ENCODE measurements at regions not wholly inside any gene's neighbourhood (a gene's known extent, or its start where the extent isn't known, plus 50 kb on each side); places are given as distances from the start of the nearest gene placed in this dataset.

- H3K4me3 ChIP-seq (ENCODE audit: control insufficient read depth, low read depth, low read length) = no peak overlapping the region
- no peak for DNase-seq (ENCODE audit: low read depth)
- TF ChIP-seq CTCF (IDR thresholded peaks at IDR 0.05; ENCODE audit: control insufficient read depth, insufficient read depth, low read depth, low read length, missing control alignments) = no peak
Measured at GRCh38 chr3:154981201-154981600, 98.9 kb upstream of the MME start.

GRCh38 chr3:154979331-154979730 is 100.8 kb upstream of the MME start:
- no peak overlapping the region for H3K4me3 ChIP-seq (ENCODE audit: control insufficient read depth, low read depth, low read length)
- TF ChIP-seq CTCF (IDR thresholded peaks at IDR 0.05; ENCODE audit: control insufficient read depth, insufficient read depth, low read depth, low read length, missing control alignments) = no peak
- DNase-seq (ENCODE audit: low read depth) = no peak

- TF ChIP-seq CTCF (IDR thresholded peaks at IDR 0.05; ENCODE audit: control insufficient read depth, insufficient read depth, low read depth, low read length, missing control alignments) = no peak
- no peak overlapping the region for H3K4me3 ChIP-seq (ENCODE audit: control insufficient read depth, low read depth, low read length)
- no peak for DNase-seq (ENCODE audit: low read depth)
Measured at GRCh38 chr3:154977666-154978065, 102.5 kb upstream of the MME start.

GRCh38 chr3:154976072-154976983 is 103.8 kb upstream of the MME start:
- TF ChIP-seq CTCF (IDR thresholded peaks at IDR 0.05; ENCODE audit: control insufficient read depth, insufficient read depth, low read depth, low read length, missing control alignments) = no peak
- no peak for DNase-seq (ENCODE audit: low read depth)
- H3K4me3 ChIP-seq (ENCODE audit: control insufficient read depth, low read depth, low read length) = no peak overlapping the region

- no peak for TF ChIP-seq CTCF (IDR thresholded peaks at IDR 0.05; ENCODE audit: control insufficient read depth, insufficient read depth, low read depth, low read length, missing control alignments)
- no peak for DNase-seq (ENCODE audit: low read depth)
- no peak overlapping the region for H3K4me3 ChIP-seq (ENCODE audit: control insufficient read depth, low read depth, low read length)
Measured at GRCh38 chr3:154973851-154974250, 106.3 kb upstream of the MME start.

- no peak overlapping the region for H3K4me3 ChIP-seq (ENCODE audit: control insufficient read depth, low read depth, low read length)
- DNase-seq (ENCODE audit: low read depth) = peak; percentile 66
- no peak for TF ChIP-seq CTCF (IDR thresholded peaks at IDR 0.05; ENCODE audit: control insufficient read depth, insufficient read depth, low read depth, low read length, missing control alignments)
Measured at GRCh38 chr3:154972951-154973350, 107.2 kb upstream of the MME start.

All from AG09309 (cell line).